ENCODE measurements at regions not wholly inside any gene's neighbourhood (a gene's known extent, or its start where the extent isn't known, plus 50 kb on each side); places are given as distances from the start of the nearest gene placed in this dataset.

DNA sequence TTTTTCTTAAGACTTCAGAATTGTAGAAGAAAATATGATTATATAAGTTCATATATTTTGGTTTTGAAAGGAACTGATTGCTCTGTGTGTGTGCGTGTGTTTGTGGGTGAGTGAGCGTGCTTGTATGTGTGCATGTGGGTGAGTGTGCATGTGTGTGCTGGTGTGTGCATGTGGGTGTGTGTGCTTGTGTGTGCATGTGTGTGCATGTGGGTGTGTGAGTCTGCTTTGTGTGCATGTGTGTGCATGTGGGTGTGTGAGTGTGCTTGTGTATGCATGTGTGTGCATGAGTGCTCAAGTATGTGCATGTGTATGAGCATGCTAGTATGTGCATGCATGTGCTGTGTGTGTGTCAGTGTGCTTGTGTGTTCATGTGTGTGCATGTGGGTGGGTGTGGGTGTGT is 238.5 kb downstream of the CDC5L start:
- Histone ChIP-seq H3K36me3 (ENCODE audit: control insufficient read depth, insufficient read depth, low read length) (no peaks in the 10 kb centered on the region), H3K4me1 (no peaks in the 10 kb centered on the region), H3K27me3 (replicated peaks; ENCODE audit: control insufficient read depth, insufficient read depth, low read length) (no peaks in the 10 kb centered on the region; the same call in 1 of the 2 replicates), H3K9me3 (no peaks in the 10 kb centered on the region), H3K4me3 (ENCODE audit: low read depth, low read length) (no peak overlapping the region)
- BruUV-seq (replicated peaks) = no TSS peak
- H3K4me3 Mint-ChIP-seq (ENCODE audit: unreplicated experiment) = no peak overlapping the region
- H3K27ac Mint-ChIP-seq (ENCODE audit: unreplicated experiment) = no peak overlapping the region
- TF ChIP-seq, protein P1, sequence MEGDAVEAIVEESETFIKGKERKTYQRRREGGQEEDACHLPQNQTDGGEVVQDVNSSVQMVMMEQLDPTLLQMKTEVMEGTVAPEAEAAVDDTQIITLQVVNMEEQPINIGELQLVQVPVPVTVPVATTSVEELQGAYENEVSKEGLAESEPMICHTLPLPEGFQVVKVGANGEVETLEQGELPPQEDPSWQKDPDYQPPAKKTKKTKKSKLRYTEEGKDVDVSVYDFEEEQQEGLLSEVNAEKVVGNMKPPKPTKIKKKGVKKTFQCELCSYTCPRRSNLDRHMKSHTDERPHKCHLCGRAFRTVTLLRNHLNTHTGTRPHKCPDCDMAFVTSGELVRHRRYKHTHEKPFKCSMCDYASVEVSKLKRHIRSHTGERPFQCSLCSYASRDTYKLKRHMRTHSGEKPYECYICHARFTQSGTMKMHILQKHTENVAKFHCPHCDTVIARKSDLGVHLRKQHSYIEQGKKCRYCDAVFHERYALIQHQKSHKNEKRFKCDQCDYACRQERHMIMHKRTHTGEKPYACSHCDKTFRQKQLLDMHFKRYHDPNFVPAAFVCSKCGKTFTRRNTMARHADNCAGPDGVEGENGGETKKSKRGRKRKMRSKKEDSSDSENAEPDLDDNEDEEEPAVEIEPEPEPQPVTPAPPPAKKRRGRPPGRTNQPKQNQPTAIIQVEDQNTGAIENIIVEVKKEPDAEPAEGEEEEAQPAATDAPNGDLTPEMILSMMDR (IDR thresholded peaks at IDR 0.05; ENCODE audit: insufficient read depth in 1 of 2, low read depth in 1 of 2, low read length in 1 of 2, severe bottlenecking in 1 of 2, unreplicated experiment in 1 of 2) = no peak
- ChIA-PET POLR2A (no interaction called here), CTCF (no interaction called here)
- H3K27me3 Mint-ChIP-seq (ENCODE audit: insufficient read depth, unreplicated experiment) = peaks cover 13% of the 10 kb centered on the region
- H3K9me3 Mint-ChIP-seq (ENCODE audit: unreplicated experiment) = no peaks in the 10 kb centered on the region
- DNase-seq = no peak
- H3K4me1 Mint-ChIP-seq (ENCODE audit: low read depth, unreplicated experiment) = peaks cover 9% of the 10 kb centered on the region
- no peaks in the 10 kb centered on the region for H3K36me3 Mint-ChIP-seq (ENCODE audit: insufficient read depth, unreplicated experiment)
- intact Hi-C loops (cut with micrococcal nuclease; ENCODE audit: unreplicated experiment) = no loop called here

DNA sequence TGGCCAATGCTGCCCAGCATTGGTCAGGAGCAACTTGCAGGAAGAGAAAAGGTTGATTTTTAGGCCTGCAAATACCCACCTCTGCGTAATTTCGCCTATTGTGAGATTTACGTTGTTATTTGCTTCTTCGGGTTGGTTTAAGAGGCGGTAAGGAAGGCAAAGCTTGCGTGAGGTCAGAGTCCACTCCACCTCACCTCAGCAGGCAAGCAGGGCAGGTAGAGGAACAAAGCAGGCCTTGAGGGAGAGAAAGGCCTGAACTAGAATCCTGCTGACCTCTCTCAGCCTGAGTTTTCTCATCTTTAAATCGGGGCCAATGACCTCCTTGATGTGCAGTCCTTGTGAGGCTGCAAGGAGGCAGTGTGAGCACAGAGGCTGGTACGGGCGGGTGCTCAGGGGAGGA is 239.1 kb downstream of the CDC5L start:
- DNase-seq = no peak
- Histone ChIP-seq H3K27me3 (replicated peaks; ENCODE audit: control insufficient read depth, insufficient read depth, low read length) (no peaks in the 10 kb centered on the region; the same call in 1 of the 2 replicates), H3K4me1 (no peaks in the 10 kb centered on the region), H3K4me3 (ENCODE audit: low read depth, low read length) (no peak overlapping the region), H3K36me3 (ENCODE audit: control insufficient read depth, insufficient read depth, low read length) (no peaks in the 10 kb centered on the region), H3K9me3 (no peaks in the 10 kb centered on the region)
- H3K27ac Mint-ChIP-seq (ENCODE audit: unreplicated experiment) = no peak overlapping the region
- no peaks in the 10 kb centered on the region for H3K36me3 Mint-ChIP-seq (ENCODE audit: insufficient read depth, unreplicated experiment)
- BruUV-seq (replicated peaks) = no TSS peak
- ChIA-PET POLR2A (no interaction called here), CTCF (no interaction called here)
- no peak overlapping the region for H3K4me3 Mint-ChIP-seq (ENCODE audit: unreplicated experiment)
- peaks cover 10% of the 10 kb centered on the region for H3K27me3 Mint-ChIP-seq (ENCODE audit: insufficient read depth, unreplicated experiment)
- no peaks in the 10 kb centered on the region for H3K9me3 Mint-ChIP-seq (ENCODE audit: unreplicated experiment)
- intact Hi-C loops (cut with micrococcal nuclease; ENCODE audit: unreplicated experiment) = no loop called here
- TF ChIP-seq, protein P1 (IDR thresholded peaks at IDR 0.05; ENCODE audit: insufficient read depth in 1 of 2, low read depth in 1 of 2, low read length in 1 of 2, severe bottlenecking in 1 of 2, unreplicated experiment in 1 of 2) = no peak
- peaks cover 9% of the 10 kb centered on the region for H3K4me1 Mint-ChIP-seq (ENCODE audit: low read depth, unreplicated experiment)

DNA sequence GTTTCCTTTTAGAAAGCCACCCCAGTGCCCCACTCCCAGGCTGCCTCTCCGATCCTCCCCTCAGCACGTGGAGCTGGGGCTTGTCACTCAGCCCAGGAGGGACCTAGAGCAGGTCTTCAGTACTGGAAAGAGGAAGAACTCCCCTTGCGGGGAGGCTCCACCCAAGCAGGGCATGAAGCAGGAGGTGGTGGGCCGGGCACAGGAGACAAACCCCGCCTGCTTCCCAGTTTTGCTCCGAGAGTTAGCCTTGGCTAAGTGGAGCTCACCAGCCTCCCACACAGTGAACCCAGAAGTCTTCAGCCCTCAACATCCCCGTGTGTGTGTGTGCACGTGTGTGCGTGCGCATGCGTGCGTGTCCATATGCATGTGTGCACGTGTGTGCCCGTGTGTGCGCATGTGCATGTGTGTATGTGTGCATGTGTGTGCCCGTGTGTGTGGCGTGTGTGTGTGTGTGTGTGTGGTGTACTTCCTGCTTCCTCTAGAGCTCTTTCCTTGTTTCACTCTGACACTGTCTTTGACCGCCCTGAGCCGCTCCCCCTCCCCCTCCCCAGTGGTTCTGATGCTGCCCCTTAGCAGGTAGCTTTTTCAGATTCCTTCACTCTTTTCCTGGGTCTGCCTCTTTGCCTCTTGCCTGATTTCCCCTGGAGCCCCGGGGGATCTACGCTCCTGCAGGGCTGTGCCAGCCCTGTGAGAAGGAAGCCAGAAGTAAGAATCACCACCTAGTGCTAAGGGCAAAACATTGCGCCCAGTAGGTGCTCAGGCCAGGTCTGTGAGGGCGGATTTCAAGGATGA is 239.8 kb downstream of the CDC5L start:
- Mint-ChIP-seq H3K9me3 (ENCODE audit: unreplicated experiment) (no peaks in the 10 kb centered on the region), H3K27ac (ENCODE audit: unreplicated experiment) (no peak overlapping the region), H3K36me3 (ENCODE audit: insufficient read depth, unreplicated experiment) (no peaks in the 10 kb centered on the region), H3K4me1 (ENCODE audit: low read depth, unreplicated experiment) (peaks cover 9% of the 10 kb centered on the region), H3K27me3 (ENCODE audit: insufficient read depth, unreplicated experiment) (peaks cover 10% of the 10 kb centered on the region), H3K4me3 (ENCODE audit: unreplicated experiment) (no peak overlapping the region)
- Histone ChIP-seq H3K9me3 (no peaks in the 10 kb centered on the region), H3K36me3 (ENCODE audit: control insufficient read depth, insufficient read depth, low read length) (no peaks in the 10 kb centered on the region), H3K4me1 (no peaks in the 10 kb centered on the region), H3K27me3 (replicated peaks; ENCODE audit: control insufficient read depth, insufficient read depth, low read length) (no peaks in the 10 kb centered on the region; the same call in 1 of the 2 replicates), H3K4me3 (ENCODE audit: low read depth, low read length) (no peak overlapping the region)
- intact Hi-C loops (cut with micrococcal nuclease; ENCODE audit: unreplicated experiment) = no loop called here
- no peak for DNase-seq
- ChIA-PET POLR2A (no interaction called here), CTCF (no interaction called here)
- BruUV-seq (replicated peaks) = no TSS peak
- TF ChIP-seq, protein P1 (IDR thresholded peaks at IDR 0.05; ENCODE audit: insufficient read depth in 1 of 2, low read depth in 1 of 2, low read length in 1 of 2, severe bottlenecking in 1 of 2, unreplicated experiment in 1 of 2) = no peak
